Amygdala (tissue), 56 donors: ENCODE measurements at regions not wholly inside any gene's neighbourhood (a gene's known extent, or its start where the extent isn't known, plus 50 kb on each side); places are given as distances from the start of the nearest gene placed in this dataset.

Experiments
- DNase-seq, 56 donors: peaks; one replicate each; lab custom pipeline; 2025; lab: John Stamatoyannopoulos, UW

GRCh38 chr18:42658171-42658570 lies 457.3 kb downstream of the RIT2 start:
- no peak for DNase-seq

GRCh38 chr18:42659187-42659586 lies 456.3 kb downstream of the RIT2 start:
- DNase-seq, result no peak

GRCh38 chr18:42670860-42671259 lies 444.6 kb downstream of the RIT2 start:
- DNase-seq, result no peak

- no peak for DNase-seq
These were observed 439.7 kb downstream of the RIT2 start for GRCh38 chr18:42675810-42676209.

GRCh38 chr18:42683094-42683493 lies 432.4 kb downstream of the RIT2 start:
- DNase-seq, result no peak

- no peak for DNase-seq
These were observed 426.2 kb downstream of the RIT2 start for GRCh38 chr18:42689310-42689709.
